T-cell (primary cell): ENCODE measurements at regions not wholly inside any gene's neighbourhood (a gene's known extent, or its start where the extent isn't known, plus 50 kb on each side); places are given as distances from the start of the nearest gene placed in this dataset.
"Not testable (repeated sequence)": the region's sequence is repeated elsewhere in the genome, so short reads cannot be mapped to it uniquely, and the experiment has no call there.

Experiments
- ATAC-seq, 4 experiments: fragments of 200-7000 bp in 3 of 4; fragments of 150-1000 bp in 1 of 4; cut with Tn5 transposase; replicated peaks in 1 of 4; 1 replicate in 3 of 4; 2 replicates in 1 of 4; pipeline ENCODE4 v1.10.0; 2021; ENCODE audit warnings: moderate library complexity in 3 of 4, mild to moderate bottlenecking in 2 of 4, moderate number of reproducible peaks in 1 of 4
- CTCF ChIA-PET, 2 donors: fragments of 300-600 bp; sonication (Branson Sonifier 250); formaldehyde crosslinking; loops; one replicate each; lab custom pipeline; 2022; ENCODE audit warnings: antibody characterized with exemption in 2 of 2; lab: Charles Lee
- POLR2A ChIA-PET, 2 donors: fragments of 300-600 bp; sonication (Branson Sonifier 250); formaldehyde crosslinking; loops; one replicate each; lab custom pipeline; 2022; ENCODE audit warnings: antibody characterized with exemption in 2 of 2; lab: Charles Lee
- DNase-seq, 35 experiments: peaks; one replicate each; pipeline versions ENCODE4 v3.0.0 to v3.0.0-alpha.2; 2013 to 2023
- H3K27ac ChIP-seq: one replicate; pipeline ENCODE4 v1.5.1; 2013; ENCODE audit warnings: low read length
- H3K27me3 ChIP-seq, 2 experiments: replicated peaks in 1 of 2; 1 replicate in 1 of 2; 2 replicates in 1 of 2; pipeline versions ENCODE4 v1.6.1 to v1.7.0; 2013; ENCODE audit warnings: low read length in 1 of 2, mixed read lengths in 1 of 2; ENCODE audit not compliant: control insufficient read depth in 2 of 2, insufficient read depth in 2 of 2; ENCODE audit errors: extremely low read depth in 1 of 2
- H3K36me3 ChIP-seq, 2 donors: 1 replicate in 1 of 2; 2 replicates in 1 of 2; pipeline versions ENCODE4 v1.6.1 to v1.7.0; 2013; ENCODE audit warnings: low read length in 1 of 2; ENCODE audit not compliant: control insufficient read depth in 2 of 2, insufficient read depth in 1 of 2; ENCODE audit errors: extremely low read depth in 1 of 2
- H3K4me1 ChIP-seq, 2 experiments: 1 replicate in 1 of 2; 2 replicates in 1 of 2; pipeline versions ENCODE4 v1.6.1 to v1.7.0; 2013; ENCODE audit warnings: low read length in 2 of 2, mixed read lengths in 1 of 2; ENCODE audit not compliant: insufficient read depth in 2 of 2, control insufficient read depth in 1 of 2; ENCODE audit errors: extremely low read depth in 1 of 2
- H3K4me3 ChIP-seq, 2 donors: 1 replicate in 1 of 2; 2 replicates in 1 of 2; pipeline versions ENCODE4 v1.5.1 to v1.7.0; 2013; ENCODE audit warnings: mild to moderate bottlenecking in 2 of 2, low read length in 1 of 2, moderate library complexity in 1 of 2; ENCODE audit not compliant: control insufficient read depth in 1 of 2; ENCODE audit errors: extremely low read depth in 1 of 2
- H3K9me3 ChIP-seq: 2 replicates; pipeline ENCODE4 v1.7.0; 2013
- H3K27ac Mint-ChIP-seq, 2 donors: one replicate each; pipeline ENCODE4 v1.8.0; 2020 to 2021; ENCODE audit warnings: mild to moderate bottlenecking in 2 of 2, mixed read lengths in 2 of 2
- H3K27me3 Mint-ChIP-seq, 2 donors: one replicate each; pipeline ENCODE4 v1.8.0; 2021 to 2022; ENCODE audit warnings: mixed read lengths in 2 of 2
- H3K36me3 Mint-ChIP-seq: one replicate; pipeline ENCODE4 v1.8.0; 2021; ENCODE audit warnings: mixed read lengths
- H3K4me1 Mint-ChIP-seq, 3 donors: one replicate each; pipeline ENCODE4 v1.8.0; 2020 to 2022; ENCODE audit warnings: mixed read lengths in 3 of 3, mild to moderate bottlenecking in 1 of 3
- H3K4me3 Mint-ChIP-seq, 3 donors: one replicate each; pipeline ENCODE4 v1.8.0; 2020 to 2022; ENCODE audit warnings: mild to moderate bottlenecking in 3 of 3, mixed read lengths in 3 of 3, moderate library complexity in 3 of 3
- H3K9me3 Mint-ChIP-seq, 3 donors: one replicate each; pipeline ENCODE4 v1.8.0; 2020 to 2022; ENCODE audit warnings: mixed read lengths in 3 of 3
- WGBS: methylation state at CpG from one replicate; pipeline ENCODE4 v1.1.5; 2013; ENCODE audit warnings: missing lambda C conversion rate; ENCODE audit not compliant: insufficient coverage; 5-methylcytosine and 5-hydroxymethylcytosine counted together

DNA sequence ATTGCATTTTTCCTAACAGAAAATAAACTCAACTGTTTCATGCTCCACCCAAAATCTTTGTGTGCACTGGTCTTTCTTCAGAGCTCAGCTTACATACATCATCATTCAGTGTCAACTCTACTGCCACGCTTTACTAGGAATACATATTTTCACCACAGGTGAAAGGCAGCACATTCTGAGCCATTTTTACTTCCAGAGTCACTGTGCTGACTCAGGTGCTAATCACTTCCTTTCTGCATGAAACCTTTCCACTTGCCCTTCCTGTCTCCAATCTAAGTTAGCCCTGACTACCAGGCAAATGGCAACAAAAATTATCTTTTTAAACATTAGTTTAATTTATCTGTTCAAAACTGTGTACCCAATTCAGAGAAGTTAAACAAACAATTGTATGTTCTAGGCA lies 1041.0 kb downstream of the PRIM2 start:
- H3K9me3 ChIP-seq, H3K4me3 ChIP-seq, H3K4me1 ChIP-seq, H3K36me3 Mint-ChIP-seq, H3K27ac Mint-ChIP-seq, H3K36me3 ChIP-seq, H3K27me3 Mint-ChIP-seq, H3K4me3 Mint-ChIP-seq, DNase-seq, H3K27ac ChIP-seq, H3K27me3 ChIP-seq, CTCF ChIA-PET, POLR2A ChIA-PET, H3K4me1 Mint-ChIP-seq, H3K9me3 Mint-ChIP-seq, ATAC-seq: not testable (repeated sequence)
- WGBS: 64% methylated on average over 1 of the region's 1 CpG

GRCh38 chr6:58365856-58366255 lies 1048.4 kb downstream of the PRIM2 start:
- H3K9me3 ChIP-seq, H3K4me3 ChIP-seq, H3K36me3 ChIP-seq, H3K4me1 Mint-ChIP-seq, H3K4me1 ChIP-seq, DNase-seq, H3K4me3 Mint-ChIP-seq, H3K27ac ChIP-seq, H3K27ac Mint-ChIP-seq, H3K36me3 Mint-ChIP-seq, H3K27me3 ChIP-seq, H3K27me3 Mint-ChIP-seq, ATAC-seq, POLR2A ChIA-PET, CTCF ChIA-PET: not testable (repeated sequence)
- peaks cover 2 to 26% (median 4%) of the 10 kb centered on the region in 3 donors for H3K9me3 Mint-ChIP-seq
- WGBS: 14% methylated on average over 1 of the region's 3 CpGs

DNA sequence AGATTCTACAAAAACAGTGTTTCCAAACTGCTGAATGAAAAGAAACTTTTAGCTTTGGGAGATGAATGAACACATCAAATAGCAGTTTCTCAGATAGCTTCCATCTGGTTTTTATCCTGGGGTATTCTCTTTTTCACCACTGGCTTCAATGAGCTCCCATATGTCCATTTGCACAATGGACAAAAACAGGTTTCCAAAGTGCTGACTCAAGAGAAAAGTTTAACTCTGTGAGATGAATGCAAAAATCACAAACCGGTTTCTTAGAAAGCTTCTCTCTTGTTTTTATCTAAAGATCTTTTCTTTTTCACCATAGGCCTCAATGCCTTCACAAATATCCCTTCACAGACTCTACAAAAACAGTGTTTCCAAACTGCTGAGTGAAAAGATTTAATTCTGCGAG lies 1089.2 kb downstream of the PRIM2 start:
- H3K4me1 Mint-ChIP-seq, H3K36me3 Mint-ChIP-seq, H3K4me3 Mint-ChIP-seq, CTCF ChIA-PET, H3K27ac ChIP-seq, DNase-seq, H3K4me3 ChIP-seq, H3K4me1 ChIP-seq, POLR2A ChIA-PET, H3K27ac Mint-ChIP-seq, H3K27me3 ChIP-seq, H3K27me3 Mint-ChIP-seq, H3K9me3 ChIP-seq, ATAC-seq, H3K36me3 ChIP-seq: not testable (repeated sequence)
- peaks cover 4 to 37% (median 23%) of the 10 kb centered on the region in 3 donors for H3K9me3 Mint-ChIP-seq
- WGBS: 100% methylated on average over 1 of the region's 2 CpGs

DNA sequence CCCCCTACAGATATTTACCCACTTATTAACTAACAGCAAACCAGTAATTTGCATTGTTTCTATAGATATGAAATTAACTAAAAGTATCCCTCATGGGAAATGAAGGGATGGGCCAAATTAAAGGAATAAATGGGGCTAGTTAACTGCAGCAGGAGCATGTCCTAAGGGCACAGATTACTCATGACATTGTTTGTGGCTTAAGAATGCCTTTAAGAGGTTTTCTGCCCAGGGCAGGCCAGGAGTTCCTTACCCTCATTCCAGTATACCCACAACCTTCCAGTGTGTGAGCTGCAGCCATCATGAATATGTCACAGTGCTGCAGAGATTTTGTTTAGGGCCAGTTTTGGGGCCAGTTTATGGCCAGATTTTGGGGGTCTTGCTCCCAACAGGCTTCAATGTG lies 1101.9 kb downstream of the PRIM2 start:
- H3K4me1 Mint-ChIP-seq: no peaks in the 10 kb centered on the region
- no peak for ATAC-seq

More for the DNA sequence above, 1101.9 kb downstream of the PRIM2 start:
- H3K9me3 Mint-ChIP-seq: peaks cover 15 to 34% (median 16%) of the 10 kb centered on the region in 3 donors
- H3K4me3 Mint-ChIP-seq: no peak overlapping the region
- H3K27me3 Mint-ChIP-seq: no peaks in the 10 kb centered on the region
- Histone ChIP-seq H3K27me3 (no peaks in the 10 kb centered on the region), H3K4me3 (no peak overlapping the region), H3K9me3 (no peaks in the 10 kb centered on the region), H3K4me1 (no peaks in the 10 kb centered on the region), H3K27ac (no peak overlapping the region), H3K36me3 (no peaks in the 10 kb centered on the region)
- no peak for DNase-seq
- CTCF ChIA-PET: no interaction called here
- H3K27ac Mint-ChIP-seq: no peak overlapping the region
- POLR2A ChIA-PET: no interaction called here
- no peaks in the 10 kb centered on the region for H3K36me3 Mint-ChIP-seq
